UCSD-AML1 (cell line): ENCODE measurements at regions not wholly inside any gene's neighbourhood (a gene's known extent, or its start where the extent isn't known, plus 50 kb on each side); places are given as distances from the start of the nearest gene placed in this dataset.
A peak's percentile ranks its signal among the peaks of the same experiment; 100 is the strongest.

Source experiments
- DNase-seq: peaks from one replicate; lab custom pipeline; 2025; ENCODE audit not compliant: unreplicated experiment; lab: John Stamatoyannopoulos, UW

DNA sequence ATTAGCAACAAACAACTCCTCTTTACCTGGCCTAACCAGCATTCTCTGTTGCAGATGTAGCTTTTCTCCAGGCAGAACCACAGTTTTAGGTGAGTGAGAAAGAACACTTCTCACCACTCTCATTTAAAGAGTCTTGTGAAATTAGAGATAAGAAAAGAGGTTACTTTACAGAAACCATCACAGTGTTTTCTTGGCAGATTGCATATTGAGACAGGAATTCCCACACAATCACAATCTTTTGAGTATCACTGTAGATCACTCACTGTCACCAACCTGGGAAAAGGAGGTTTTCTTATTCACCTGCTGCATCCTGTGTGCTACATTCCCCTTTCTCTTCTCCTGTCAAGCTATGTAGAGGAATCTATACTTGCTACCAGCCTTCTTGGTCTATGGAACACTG is 574.6 kb downstream of the SLC4A3 start:
- DNase-seq = no peak

DNA sequence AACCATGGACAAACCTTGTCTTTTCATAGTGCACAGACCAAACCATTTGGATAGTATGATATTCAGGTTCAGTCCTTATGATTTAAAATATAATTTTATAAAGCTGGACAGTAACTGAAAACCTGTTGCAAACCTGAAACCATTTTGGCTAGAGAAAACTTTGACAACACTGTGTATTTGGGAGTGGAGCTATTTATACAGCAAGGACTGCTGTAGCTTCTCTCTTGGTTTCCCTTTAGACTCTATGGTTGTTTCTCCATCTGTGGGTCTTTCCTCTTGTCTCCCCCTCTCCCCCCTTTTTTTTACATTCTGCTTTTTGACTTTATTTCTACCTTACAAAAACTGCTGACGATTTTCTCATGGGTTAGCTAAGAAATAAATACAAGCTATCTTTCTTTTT is 581.7 kb downstream of the SLC4A3 start:
- no peak for DNase-seq

DNA sequence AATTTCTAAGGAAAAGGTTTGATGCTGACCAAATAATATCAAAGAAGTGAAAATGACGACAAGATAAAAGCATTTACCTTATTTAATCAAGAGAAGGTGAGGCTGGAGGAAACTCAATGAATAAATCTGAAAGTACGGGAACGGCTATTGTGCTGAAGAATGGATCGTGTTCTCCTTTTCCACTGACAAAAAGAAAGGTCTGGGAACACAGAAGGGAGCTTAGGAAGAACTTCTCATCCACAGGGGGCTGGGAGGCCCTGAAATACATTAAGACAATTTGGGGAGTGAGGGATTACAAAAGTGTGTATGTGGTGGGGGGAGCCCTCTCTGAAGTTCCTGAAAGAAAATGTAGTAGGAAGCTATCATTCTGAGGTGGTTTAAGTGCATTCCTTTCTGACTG is 582.3 kb downstream of the SLC4A3 start:
- DNase-seq = no peak

DNA sequence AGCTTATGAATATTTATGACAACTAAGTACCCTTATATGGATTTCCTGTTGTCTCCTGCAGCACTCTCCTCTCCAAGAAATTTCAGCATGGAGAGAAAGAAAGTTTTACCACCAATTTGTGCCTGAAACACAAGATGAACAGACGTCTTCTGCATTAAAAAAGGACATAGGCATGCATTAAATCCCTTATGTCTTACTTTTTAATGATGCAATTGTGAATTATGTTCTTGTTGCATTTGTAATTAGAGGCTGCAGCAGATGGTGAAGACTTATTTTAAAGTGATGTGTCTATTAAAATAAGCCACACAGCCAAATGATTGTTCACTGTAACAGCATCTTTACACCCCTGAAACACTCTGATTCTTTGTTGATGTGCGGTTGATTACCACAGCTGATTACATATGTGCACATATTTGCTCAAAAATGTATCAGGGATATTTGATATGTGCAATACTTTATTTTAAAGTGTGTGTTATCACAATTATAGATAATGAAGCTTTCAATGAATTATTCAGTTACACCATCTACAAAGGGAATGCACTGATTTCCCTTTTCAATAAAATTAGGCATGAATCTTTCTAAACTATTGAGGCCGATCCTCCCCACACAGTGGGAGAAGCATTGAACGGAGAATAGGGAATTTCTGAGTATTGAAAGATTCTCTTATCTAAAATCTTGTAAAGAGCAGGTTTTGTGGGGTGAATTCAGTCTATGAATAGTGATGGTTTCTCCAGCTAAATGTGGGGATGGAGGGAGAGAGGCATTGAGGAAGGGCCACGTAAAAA is 585.1 kb downstream of the SLC4A3 start:
- no peak for DNase-seq

DNA sequence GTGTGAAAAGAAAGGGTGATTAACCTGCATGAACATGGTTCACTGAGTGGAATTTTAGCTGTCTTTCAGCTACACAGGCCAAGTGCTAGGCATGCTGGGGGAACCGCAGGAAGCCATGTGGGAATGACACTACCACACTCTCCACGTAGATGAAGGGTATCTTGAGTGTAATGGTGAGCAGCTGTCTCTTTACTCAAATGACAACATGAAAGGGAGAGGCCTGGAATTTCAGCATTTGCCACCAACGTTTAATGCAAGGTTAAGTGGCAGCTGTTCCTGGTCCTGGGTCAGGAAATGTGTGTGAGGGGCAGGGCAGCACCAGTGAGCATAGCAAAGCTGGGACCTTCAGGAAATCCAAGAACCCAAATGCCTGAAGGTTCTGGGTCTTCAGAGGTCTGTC is 588.4 kb downstream of the SLC4A3 start:
- DNase-seq = no peak

DNA sequence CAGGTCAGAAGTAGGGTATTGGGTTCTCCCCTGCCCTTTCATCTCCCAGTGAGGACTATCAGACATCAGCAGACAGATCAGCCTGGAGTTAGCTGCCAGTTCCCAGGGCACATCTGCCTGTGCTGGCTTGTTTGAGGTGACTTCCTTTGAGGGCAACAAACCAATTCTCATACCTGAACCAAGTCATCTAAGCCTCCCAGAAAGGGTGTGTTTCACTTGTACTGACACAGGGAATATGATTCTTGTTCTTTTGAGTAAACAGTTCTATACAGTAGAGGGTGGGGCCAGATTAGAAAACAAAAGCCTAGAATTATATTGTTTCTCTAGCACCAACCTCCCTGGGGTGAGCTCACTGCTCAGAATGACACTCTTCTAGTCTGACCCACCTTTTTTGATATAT is 591.9 kb downstream of the SLC4A3 start:
- DNase-seq = no peak

DNA sequence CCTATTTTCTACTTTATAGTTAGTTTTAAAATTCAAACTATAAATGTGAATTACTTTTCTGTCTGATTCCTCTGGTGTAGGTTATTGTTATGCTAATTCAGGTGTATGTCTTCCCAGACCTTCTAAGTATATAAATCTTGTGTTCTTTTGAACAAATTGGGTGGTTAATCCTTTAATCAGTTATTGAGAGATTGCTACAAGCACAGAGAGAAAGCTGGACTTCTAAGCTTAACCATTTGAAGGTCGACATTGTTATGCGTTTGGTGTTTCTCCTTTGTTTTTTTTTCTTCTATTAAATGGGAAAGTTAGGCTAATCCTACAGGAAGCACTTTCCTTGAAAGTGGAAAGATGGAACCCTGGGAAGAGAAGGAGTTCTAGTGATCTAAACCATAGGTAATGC is 592.6 kb downstream of the SLC4A3 start:
- no peak for DNase-seq

DNA sequence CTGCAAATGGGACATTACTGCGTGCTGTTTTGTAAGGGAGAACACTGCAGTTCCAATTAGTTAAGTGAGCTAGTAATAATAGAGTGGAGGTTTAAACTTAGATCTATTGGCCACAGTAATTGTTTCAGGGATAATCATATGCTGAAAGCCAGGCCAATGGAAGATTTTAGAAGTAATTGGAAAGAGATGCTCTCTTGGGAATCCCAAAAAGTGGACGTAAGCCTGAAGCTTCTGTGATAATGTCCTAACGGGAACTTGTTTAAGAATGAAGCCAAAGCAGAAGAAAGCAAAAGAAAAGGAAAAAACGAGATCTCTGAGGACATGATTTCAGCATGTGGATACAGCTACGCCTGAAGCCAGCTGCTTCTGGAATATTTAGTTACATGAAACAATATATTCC is 594.6 kb downstream of the SLC4A3 start:
- DNase-seq = no peak

DNA sequence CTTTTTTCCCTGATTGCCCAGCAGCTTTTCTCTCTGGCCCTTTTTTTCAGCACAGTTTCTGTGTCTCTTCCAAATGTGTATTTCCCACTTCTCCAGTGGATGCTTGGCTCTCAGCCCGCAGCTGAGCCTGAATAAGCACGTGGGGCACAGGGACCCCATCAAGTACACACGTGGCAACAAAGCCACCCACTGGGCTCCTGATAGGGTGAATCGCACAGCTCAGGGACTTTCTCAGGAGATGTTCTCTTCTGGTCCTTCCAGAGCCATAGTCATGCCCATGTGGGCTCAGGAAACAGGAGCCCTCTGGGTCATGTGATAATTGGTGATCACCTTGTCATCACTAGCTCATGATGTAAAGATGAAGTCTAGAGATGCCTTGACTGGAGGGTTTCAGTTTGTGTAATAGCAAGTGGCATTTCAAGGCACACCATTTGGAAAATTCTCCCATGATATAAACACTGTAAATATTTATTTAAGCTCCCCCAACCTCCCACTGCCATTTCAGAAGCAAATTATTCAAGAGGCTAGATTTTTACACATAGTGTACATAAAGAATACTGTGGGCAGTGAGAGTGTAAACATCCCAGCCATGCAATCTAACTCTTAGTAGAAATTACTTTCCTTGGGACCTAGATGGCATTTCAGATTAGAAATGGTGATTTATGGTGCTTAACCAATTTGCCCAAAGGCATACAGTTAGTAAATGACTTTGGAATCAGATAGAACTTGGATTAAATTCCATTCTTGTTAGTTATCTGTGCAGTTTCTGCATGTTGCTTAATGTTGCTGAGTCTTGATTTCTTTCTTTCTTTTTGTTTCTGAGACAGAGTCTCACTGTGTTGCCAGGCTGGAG is 597.5 kb downstream of the SLC4A3 start:
- no peak for DNase-seq

DNA sequence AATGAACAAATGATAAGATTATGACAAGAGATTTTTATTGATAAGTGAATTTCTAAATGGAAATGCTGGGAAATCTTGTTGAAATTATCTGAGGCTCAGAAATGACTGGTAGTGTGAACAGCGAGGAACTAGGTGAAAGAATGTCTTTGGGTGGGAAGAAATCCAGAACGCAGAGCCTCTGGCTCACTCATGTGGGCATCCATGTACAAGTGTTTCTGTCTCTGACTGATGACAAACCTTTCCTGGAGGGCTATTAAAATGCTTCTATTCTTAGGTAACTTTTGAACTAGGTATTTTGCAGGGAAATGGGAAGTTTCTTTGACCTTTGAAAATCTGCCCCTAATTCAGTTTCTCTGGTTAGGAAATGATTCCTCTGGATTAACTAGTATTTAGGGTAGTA is 598.6 kb downstream of the SLC4A3 start:
- no peak for DNase-seq

DNA sequence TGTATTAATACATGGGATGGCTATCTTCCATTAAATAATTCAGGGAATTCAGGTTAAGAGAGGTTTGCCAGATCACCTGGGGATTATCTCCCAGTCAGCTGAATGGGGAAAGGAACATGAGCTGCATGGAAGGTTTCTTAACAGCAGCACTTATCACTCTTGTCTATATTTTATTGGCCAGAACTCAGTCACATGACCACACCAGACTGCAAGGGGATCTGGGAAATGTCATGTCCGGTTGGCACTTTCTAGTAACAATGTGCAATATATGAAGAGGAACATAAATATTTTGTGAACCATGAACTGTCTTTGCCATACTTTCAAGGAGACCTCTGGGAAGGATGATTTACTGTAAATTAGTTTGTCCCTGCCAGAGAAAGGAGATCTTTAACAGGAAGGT is 599.1 kb downstream of the SLC4A3 start:
- no peak for DNase-seq

DNA sequence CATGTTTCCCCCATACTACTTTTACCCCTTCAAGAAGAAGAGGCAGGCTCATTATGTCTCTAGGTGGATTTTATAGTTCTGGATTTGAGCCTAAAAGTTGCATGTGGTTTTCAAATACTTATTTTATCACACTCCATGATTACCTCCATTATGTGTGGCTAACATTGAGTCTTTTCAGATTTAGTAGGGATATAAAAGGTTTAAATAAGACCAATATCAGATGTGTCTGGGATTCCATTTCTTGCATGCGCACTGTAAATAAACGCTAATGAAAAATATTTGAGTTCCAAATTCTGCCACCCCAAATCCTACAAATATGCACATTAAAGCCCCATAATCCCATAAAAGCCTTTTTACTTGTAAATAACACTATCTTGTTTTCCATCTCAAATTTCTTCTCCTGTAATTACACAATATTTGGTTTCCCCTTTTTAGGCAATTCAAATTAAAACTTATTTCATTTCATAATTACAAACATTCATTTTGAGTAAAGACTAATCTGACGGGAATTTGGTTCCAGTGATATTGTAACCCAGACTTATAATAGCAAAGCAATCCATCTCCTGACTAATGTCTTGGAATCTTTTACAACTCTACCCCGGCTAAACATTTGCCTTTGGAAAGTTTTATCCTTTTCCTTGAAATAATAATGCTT is 600.0 kb downstream of the SLC4A3 start:
- DNase-seq = no peak

DNA sequence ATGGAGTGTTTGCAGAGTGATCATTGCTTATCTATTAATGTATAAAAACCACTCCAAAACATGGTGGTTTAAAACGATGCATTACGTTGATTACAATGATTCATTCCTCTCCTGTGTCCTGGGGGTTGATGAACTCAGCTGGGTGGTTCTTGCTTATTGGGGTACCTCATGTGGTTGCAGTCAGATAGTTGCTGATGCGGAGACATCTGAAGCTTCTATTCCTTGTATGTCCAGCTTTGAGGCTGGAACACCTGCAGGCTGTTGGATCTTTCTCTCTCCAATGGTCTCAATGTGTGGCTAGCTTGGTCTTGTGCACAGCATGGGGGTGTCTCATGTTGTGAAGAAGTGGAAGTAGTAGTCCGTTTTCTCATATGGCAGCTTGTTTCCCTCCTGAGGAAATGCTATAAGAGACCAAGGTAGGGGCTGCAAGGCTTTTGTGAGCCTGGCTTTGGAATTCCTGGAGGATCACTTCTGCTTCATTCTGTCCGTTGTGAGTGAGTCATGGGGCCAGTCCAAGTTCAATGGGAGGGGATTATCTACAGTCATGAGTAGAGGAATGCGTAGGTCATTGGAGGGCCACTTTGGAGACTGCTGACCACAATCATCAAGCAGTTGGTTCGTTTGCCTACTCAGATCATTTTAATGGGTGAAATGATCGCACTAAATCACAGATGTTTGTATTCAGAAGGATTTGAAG is 601.0 kb downstream of the SLC4A3 start:
- DNase-seq = no peak

DNA sequence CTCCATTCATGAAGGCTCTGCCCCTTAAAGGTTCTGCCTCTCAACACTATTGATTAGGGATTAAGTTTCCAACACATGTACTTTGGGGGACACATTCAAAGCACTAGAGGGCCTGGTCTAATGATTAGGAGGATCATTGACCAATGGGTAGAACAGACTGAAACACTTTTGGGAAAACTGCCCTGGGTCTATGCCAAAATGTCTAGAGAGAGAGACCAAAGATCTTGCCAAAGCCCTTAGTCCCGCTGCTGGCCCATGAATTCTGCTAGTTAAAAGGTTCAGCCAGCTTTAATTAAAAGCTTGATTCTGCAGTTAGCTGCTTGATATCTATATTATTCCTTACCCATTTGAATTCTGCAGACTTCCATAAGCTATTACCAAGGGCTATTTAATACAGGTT is 613.2 kb downstream of the SLC4A3 start:
- DNase-seq = no peak

DNA sequence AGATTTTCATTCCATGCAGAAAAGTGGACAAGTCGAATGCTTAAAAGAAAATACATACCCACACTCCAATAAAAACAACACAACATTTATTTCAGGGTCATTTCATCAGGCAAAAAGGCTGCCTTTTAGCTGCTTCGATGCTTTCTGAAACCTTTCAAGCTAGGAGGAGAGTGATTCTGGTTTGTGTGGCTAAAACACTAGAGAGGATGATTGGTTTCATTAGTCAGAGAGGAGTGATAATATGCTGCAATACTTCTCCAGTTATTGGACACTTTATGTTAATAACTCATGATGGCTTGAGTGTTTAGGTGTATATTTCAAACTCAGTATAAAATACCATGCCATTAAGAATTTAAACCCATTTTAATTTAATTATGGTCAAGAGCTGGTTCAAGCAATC is 614.0 kb downstream of the SLC4A3 start:
- DNase-seq = no peak

DNA sequence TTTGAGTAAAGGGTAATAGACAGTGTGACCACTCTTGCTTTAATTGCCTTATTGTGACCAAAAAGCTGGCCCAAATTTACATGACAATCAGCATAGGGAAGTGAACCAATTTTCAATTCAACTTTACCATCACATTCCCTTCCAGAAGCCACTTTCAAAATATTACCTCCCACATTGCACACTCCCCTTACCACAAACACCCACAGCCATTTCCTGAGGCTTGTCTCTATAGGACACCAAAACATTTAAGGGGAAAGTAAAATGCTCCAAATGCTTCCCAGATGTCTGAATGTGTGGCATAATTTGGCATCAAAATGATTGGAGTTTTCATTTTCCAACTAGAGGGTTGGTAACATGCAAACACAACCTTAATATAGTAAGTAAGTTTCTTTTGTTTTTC is 616.1 kb downstream of the SLC4A3 start:
- DNase-seq = peak; percentile 13

DNA sequence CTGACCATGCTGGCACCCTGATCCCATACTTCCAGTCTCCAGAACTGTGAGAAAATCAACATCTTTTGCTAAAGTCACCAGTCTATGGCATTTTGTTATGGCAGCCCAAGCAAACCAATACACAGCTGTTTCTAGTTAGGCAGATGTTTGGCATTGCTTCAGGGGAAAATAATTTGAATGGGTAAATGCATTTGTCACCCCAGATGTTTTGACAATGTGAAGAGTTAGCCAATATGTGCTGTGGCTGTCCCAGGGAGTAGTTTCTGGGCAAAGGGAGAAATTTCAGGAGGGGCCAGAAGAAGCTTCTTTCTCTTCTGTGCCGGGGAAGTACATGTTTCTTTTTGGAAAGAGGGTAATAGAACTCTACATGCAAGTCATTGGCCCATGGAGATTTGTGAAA is 619.0 kb downstream of the SLC4A3 start:
- DNase-seq = no peak

DNA sequence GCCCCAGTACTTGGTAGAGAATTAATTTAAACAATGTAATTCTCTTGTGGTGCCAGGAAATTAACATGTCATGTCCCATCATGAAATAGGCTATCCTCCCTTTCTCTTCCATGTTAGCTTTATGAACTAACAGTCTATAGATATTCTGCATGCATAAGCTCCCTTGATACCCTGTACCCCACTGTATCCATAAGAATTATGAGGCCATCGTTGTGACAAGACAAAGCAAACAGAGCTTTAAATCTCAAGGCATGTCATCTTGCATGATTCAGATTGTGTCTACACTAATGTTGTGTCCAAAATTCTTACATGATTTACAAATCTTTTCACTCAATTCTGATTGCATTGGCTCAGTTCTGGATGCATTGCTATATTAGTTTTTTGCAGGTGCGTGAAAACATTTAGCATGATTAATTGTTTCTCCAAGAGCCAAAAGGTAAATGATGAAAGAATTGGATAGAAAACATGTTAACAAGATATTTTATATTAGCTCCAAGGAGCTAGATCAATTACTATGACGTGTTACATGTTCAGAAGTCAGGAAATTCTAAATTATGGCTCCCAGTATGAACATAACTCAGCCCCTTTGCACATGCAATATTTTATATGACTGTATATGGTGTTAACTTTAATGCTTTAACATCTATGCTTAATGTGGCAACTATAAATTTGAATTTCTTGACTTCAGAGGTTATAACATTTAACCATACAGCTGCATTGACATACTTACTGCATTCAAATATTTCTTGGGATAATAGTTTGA is 620.3 kb downstream of the SLC4A3 start:
- no peak for DNase-seq

DNA sequence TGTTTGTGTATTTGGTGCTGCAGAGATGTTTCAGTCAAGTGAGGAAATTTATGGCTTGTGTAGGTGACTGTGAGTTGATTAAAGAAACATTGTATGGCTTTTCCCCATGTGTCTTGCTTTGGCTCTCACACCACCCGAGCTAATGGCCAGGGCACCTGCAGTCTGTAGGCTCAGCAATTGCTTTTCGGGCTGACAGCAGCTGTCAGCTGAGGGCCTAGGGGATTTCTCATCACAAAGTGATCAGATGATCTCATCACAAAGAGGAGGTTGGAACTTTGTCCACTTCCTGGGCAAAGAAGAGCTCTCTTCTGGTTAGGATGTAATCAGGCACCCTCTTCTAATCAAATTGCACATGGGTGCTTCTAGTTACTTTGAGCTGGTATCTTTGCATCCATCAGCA is 632.2 kb downstream of the SLC4A3 start:
- DNase-seq = no peak

DNA sequence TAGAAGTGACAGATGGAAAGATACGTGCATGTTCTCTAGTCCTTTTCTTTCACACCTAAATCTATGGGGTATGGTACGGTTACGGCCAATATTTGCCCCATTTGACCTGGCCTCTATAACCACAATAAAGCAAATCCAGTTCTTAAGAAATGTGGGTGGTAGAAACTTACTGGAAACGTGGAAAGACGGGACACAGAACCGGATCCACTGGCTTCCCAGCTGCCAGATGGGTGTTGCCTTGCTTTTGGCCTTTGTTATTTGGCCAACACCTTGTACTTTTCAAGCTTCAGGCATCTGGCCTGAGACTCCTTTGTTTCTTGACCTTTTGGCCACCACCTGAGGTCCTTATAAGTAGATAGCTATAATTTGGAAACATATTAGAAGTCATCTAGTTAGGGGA is 635.9 kb downstream of the SLC4A3 start:
- DNase-seq = no peak

DNA sequence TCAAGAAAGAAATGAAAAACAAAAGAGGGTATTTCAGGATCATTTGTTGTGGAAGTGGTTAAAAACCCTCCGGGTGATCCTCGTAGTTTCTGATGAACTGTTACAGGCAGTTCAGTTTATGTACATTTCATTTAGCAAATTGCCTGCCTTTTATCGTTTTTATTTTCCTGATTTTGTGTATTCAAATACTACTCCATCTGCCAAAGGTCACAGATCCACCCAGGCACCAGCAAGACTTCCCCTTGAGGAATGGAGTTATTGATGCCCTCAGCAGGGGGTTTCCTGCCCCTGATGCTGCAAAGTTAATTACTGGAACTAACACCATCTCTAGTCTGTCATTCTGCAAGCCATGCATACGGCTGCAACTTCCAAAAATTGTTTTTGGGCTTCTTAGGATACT is 641.9 kb downstream of the SLC4A3 start:
- no peak for DNase-seq
